ENCODE measurements at regions not wholly inside any gene's neighbourhood (a gene's known extent, or its start where the extent isn't known, plus 50 kb on each side); places are given as distances from the start of the nearest gene placed in this dataset.

GRCh38 chr2:126788113-126788512 is 110.6 kb upstream of the TEX51 start:
- no peak overlapping the region for H3K4me3 Mint-ChIP-seq
- ATAC-seq: no peak
- Histone ChIP-seq H3K9me2 (ENCODE audit: insufficient read depth) (no peaks in the 10 kb centered on the region), H3K27me3 (ENCODE audit: insufficient read depth) (no peaks in the 10 kb centered on the region), H3K27ac (ENCODE audit: low read depth) (no peak overlapping the region), H3K4me3 (no peak overlapping the region), H2AFZ (no peak overlapping the region), H3K4me2 (no peak overlapping the region), H3F3A (replicated peaks; ENCODE audit: low read depth) (no peaks in the 10 kb centered on the region), H3K4me1 (ENCODE audit: insufficient read depth) (no peaks in the 10 kb centered on the region), H3K79me2 (replicated peaks; ENCODE audit: insufficient read depth) (no peaks in the 10 kb centered on the region), H4K20me1 (replicated peaks; ENCODE audit: insufficient read depth) (no peaks in the 10 kb centered on the region), H3K36me3 (ENCODE audit: insufficient read depth) (no peaks in the 10 kb centered on the region)
- DNase-seq (ENCODE audit: low spot score): no peak
- no peaks in the 10 kb centered on the region for H3K36me3 Mint-ChIP-seq (ENCODE audit: low read depth)
- peaks cover 1% of the 10 kb centered on the region for H3K27me3 Mint-ChIP-seq (ENCODE audit: insufficient read depth, low read depth, poor library complexity)
- H3K9me3 Mint-ChIP-seq: no peaks in the 10 kb centered on the region
- TF ChIP-seq CREB1 (CRISPR knock-in tag; IDR thresholded peaks at IDR 0.05; ENCODE audit: low read depth) (no peak), ETS1 (IDR thresholded peaks at IDR 0.05) (no peak), ZNF114 (CRISPR knock-in tag; IDR thresholded peaks at IDR 0.05) (no peak)
- no peaks in the 10 kb centered on the region; the same call in 2 of the 3 replicates for H3K4me1 Mint-ChIP-seq
- no peak overlapping the region for H3K27ac Mint-ChIP-seq

GRCh38 chr2:126788652-126789051 is 110.0 kb upstream of the TEX51 start:
- Histone ChIP-seq H3F3A (replicated peaks; ENCODE audit: low read depth) (no peaks in the 10 kb centered on the region), H3K4me1 (ENCODE audit: insufficient read depth) (no peaks in the 10 kb centered on the region; the same call in 1 of the 2 replicates), H3K79me2 (replicated peaks; ENCODE audit: insufficient read depth) (no peaks in the 10 kb centered on the region), H3K4me2 (no peak overlapping the region), H3K4me3 (no peak overlapping the region), H4K20me1 (replicated peaks; ENCODE audit: insufficient read depth) (no peaks in the 10 kb centered on the region), H3K9me2 (ENCODE audit: insufficient read depth) (no peaks in the 10 kb centered on the region), H3K36me3 (ENCODE audit: insufficient read depth) (no peaks in the 10 kb centered on the region), H3K27ac (ENCODE audit: low read depth) (no peak overlapping the region), H2AFZ (no peak overlapping the region), H3K27me3 (ENCODE audit: insufficient read depth) (no peaks in the 10 kb centered on the region)
- H3K36me3 Mint-ChIP-seq (ENCODE audit: low read depth): no peaks in the 10 kb centered on the region
- no peak overlapping the region for H3K27ac Mint-ChIP-seq
- DNase-seq (ENCODE audit: low spot score): no peak
- H3K4me3 Mint-ChIP-seq: no peak overlapping the region
- H3K4me1 Mint-ChIP-seq: peaks cover 5% of the 10 kb centered on the region
- no peaks in the 10 kb centered on the region for H3K9me3 Mint-ChIP-seq
- ATAC-seq: no peak
- peaks cover 1% of the 10 kb centered on the region for H3K27me3 Mint-ChIP-seq (ENCODE audit: insufficient read depth, low read depth, poor library complexity)
- TF ChIP-seq ZNF331 (CRISPR knock-in tag; IDR thresholded peaks at IDR 0.05; ENCODE audit: low read depth): no peak
- TF ChIP-seq ETS1 (IDR thresholded peaks at IDR 0.05): no peak
- no peak for TF ChIP-seq POLR2AphosphoS5 (IDR thresholded peaks at IDR 0.05; ENCODE audit: low read depth)
- TF ChIP-seq ZNF114 (CRISPR knock-in tag; IDR thresholded peaks at IDR 0.05): no peak
- TF ChIP-seq JUNB (IDR thresholded peaks at IDR 0.05; ENCODE audit: unreplicated experiment): no peak
- TF ChIP-seq REST (IDR thresholded peaks at IDR 0.05; ENCODE audit: unreplicated experiment): no peak
- no peak for TF ChIP-seq EZH2 (IDR thresholded peaks at IDR 0.05; ENCODE audit: low read depth, unreplicated experiment)
- no peak for TF ChIP-seq STAT1 (IDR thresholded peaks at IDR 0.05; ENCODE audit: unreplicated experiment)
- no peak for TF ChIP-seq ZNF462 (CRISPR knock-in tag; IDR thresholded peaks at IDR 0.05)
